ENCODE measurements at regions not wholly inside any gene's neighbourhood (a gene's known extent, or its start where the extent isn't known, plus 50 kb on each side); places are given as distances from the start of the nearest gene placed in this dataset.

DNA sequence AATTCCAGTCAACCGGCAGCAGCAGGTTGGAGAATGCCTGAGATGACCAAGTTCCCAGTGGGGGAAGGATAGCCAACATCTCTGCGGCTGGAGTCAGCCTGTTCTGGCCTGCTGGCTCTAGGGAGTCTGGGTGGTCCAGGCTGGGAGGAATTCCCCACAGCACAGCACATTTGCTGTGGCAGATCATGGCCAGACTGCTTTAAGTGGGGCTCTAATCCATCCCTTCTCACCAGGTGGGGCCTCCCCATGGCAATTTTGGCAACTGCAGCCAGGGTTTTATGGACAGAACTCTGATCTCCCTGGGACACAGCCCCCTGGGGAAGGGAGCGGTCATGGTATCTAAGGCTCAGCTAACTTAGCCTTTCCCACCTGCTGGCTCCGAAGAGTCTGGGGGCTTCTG is 226.1 kb downstream of the DTWD2 start (continued):
- TF ChIP-seq, protein P1, sequence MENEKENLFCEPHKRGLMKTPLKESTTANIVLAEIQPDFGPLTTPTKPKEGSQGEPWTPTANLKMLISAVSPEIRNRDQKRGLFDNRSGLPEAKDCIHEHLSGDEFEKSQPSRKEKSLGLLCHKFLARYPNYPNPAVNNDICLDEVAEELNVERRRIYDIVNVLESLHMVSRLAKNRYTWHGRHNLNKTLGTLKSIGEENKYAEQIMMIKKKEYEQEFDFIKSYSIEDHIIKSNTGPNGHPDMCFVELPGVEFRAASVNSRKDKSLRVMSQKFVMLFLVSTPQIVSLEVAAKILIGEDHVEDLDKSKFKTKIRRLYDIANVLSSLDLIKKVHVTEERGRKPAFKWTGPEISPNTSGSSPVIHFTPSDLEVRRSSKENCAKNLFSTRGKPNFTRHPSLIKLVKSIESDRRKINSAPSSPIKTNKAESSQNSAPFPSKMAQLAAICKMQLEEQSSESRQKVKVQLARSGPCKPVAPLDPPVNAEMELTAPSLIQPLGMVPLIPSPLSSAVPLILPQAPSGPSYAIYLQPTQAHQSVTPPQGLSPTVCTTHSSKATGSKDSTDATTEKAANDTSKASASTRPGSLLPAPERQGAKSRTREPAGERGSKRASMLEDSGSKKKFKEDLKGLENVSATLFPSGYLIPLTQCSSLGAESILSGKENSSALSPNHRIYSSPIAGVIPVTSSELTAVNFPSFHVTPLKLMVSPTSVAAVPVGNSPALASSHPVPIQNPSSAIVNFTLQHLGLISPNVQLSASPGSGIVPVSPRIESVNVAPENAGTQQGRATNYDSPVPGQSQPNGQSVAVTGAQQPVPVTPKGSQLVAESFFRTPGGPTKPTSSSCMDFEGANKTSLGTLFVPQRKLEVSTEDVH (IDR thresholded peaks at IDR 0.05; ENCODE audit: low read depth, partially characterized antibody) = no peak

DNA sequence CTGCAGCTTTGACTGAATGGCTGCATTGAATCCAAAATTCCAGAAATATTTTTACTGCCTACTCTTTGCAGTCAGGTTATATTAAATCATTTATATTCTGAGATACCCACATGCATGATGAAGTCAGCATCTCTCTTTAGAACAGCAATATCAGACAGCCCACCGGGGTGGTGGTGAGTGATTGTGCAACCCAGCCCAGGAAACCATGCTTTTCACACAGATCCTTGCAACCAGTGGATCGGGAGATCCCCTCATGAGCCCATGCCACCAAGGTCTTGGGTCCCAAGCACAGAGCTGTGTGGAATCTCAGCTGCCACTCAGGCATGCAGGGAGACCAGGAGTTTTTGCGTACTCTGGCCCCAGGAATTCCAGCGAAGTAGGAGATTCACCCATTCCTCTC is 226.5 kb downstream of the DTWD2 start:
- BruUV-seq (replicated peaks) = no TSS peak
- no peaks in the 10 kb centered on the region for H3K9me3 ChIP-seq (replicated peaks; ENCODE audit: control insufficient read depth, insufficient read depth, low read length)
- no peaks in the 10 kb centered on the region for H3K4me1 ChIP-seq (ENCODE audit: control insufficient read depth, insufficient read depth, low read length)
- H3K4me2 ChIP-seq (ENCODE audit: control insufficient read depth, insufficient read depth) = no peak overlapping the region
- FAIRE-seq (no peak), DNase-seq (ENCODE audit: low read depth, low spot score) (no peak), ATAC-seq (no peak)
- no peaks in the 10 kb centered on the region for H4K20me1 ChIP-seq (ENCODE audit: control insufficient read depth, insufficient read depth)
- ChIA-PET CTCF (interaction anchor here (1.5 kb wide), 1 partner anchor 13 kb away, joined by 3 read pairs; no protein-coding TSS in a partner anchor), POLR2A (no interaction called here), SMC1A (ENCODE audit: uncharacterized antibody, unreplicated experiment) (interaction anchor here (1.0 kb wide), 1 partner anchor 22 kb away, joined by 3 read pairs; no protein-coding TSS in a partner anchor), RAD21 (ENCODE audit: unreplicated experiment) (no interaction called here)
- no peaks in the 10 kb centered on the region for H3K79me2 ChIP-seq (ENCODE audit: control insufficient read depth, insufficient read depth, low read length)
- H3K36me3 ChIP-seq (ENCODE audit: control insufficient read depth in 2 of 2, insufficient read depth in 2 of 2, low read length in 1 of 2) = no peaks in the 10 kb centered on the region
- H3K9ac ChIP-seq (ENCODE audit: control insufficient read depth, insufficient read depth, low read length) = no peak overlapping the region
- H3K4me3 ChIP-seq = no peak overlapping the region
- in situ Hi-C loops (cut with MboI) = no loop called here
- no peak overlapping the region for H2AFZ ChIP-seq (ENCODE audit: control insufficient read depth, low read depth, low read length)
- H3K27me3 ChIP-seq (replicated peaks in 1 of 2; ENCODE audit: control insufficient read depth in 2 of 2, insufficient read depth in 2 of 2, low read length in 1 of 2) = no peaks in the 10 kb centered on the region
- intact Hi-C loops (cut with micrococcal nuclease; ENCODE audit: unreplicated experiment) = no loop called here
- WGBS (ENCODE audit: insufficient coverage, insufficient replicate concordance, low lambda C conversion rate, missing lambda C conversion rate) = 53% methylated on average over 4 of the region's 4 CpGs
- no peak overlapping the region for H3K27ac ChIP-seq (ENCODE audit: control insufficient read depth, insufficient read depth)
- TF ChIP-seq FOXK2 (IDR thresholded peaks at IDR 0.05) = no peak
- no peak for TF ChIP-seq GABPA (IDR thresholded peaks at IDR 0.05; ENCODE audit: low read depth)
- TF ChIP-seq HDAC2 (IDR thresholded peaks at IDR 0.05) = no peak
- TF ChIP-seq, protein P2, sequence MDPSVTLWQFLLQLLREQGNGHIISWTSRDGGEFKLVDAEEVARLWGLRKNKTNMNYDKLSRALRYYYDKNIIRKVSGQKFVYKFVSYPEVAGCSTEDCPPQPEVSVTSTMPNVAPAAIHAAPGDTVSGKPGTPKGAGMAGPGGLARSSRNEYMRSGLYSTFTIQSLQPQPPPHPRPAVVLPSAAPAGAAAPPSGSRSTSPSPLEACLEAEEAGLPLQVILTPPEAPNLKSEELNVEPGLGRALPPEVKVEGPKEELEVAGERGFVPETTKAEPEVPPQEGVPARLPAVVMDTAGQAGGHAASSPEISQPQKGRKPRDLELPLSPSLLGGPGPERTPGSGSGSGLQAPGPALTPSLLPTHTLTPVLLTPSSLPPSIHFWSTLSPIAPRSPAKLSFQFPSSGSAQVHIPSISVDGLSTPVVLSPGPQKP (IDR thresholded peaks at IDR 0.05; ENCODE audit: low read depth, low read length) = no peak
- TF ChIP-seq DPF2 (IDR thresholded peaks at IDR 0.05) = no peak
- TF ChIP-seq, protein P3, sequence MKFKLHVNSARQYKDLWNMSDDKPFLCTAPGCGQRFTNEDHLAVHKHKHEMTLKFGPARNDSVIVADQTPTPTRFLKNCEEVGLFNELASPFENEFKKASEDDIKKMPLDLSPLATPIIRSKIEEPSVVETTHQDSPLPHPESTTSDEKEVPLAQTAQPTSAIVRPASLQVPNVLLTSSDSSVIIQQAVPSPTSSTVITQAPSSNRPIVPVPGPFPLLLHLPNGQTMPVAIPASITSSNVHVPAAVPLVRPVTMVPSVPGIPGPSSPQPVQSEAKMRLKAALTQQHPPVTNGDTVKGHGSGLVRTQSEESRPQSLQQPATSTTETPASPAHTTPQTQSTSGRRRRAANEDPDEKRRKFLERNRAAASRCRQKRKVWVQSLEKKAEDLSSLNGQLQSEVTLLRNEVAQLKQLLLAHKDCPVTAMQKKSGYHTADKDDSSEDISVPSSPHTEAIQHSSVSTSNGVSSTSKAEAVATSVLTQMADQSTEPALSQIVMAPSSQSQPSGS (IDR thresholded peaks at IDR 0.05; ENCODE audit: low read length) = no peak
- no peak for TF ChIP-seq SREBF2 (IDR thresholded peaks at IDR 0.05; ENCODE audit: low read length)
- TF ChIP-seq KDM1A (IDR thresholded peaks at IDR 0.05; ENCODE audit: borderline replicate concordance) = no peak
- no peak for TF ChIP-seq SMARCA5 (IDR thresholded peaks at IDR 0.05)
- no peak for TF ChIP-seq YBX1 (IDR thresholded peaks at IDR 0.05)
- TF ChIP-seq, protein P4, sequence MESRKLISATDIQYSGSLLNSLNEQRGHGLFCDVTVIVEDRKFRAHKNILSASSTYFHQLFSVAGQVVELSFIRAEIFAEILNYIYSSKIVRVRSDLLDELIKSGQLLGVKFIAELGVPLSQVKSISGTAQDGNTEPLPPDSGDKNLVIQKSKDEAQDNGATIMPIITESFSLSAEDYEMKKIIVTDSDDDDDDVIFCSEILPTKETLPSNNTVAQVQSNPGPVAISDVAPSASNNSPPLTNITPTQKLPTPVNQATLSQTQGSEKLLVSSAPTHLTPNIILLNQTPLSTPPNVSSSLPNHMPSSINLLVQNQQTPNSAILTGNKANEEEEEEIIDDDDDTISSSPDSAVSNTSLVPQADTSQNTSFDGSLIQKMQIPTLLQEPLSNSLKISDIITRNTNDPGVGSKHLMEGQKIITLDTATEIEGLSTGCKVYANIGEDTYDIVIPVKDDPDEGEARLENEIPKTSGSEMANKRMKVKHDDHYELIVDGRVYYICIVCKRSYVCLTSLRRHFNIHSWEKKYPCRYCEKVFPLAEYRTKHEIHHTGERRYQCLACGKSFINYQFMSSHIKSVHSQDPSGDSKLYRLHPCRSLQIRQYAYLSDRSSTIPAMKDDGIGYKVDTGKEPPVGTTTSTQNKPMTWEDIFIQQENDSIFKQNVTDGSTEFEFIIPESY (IDR thresholded peaks at IDR 0.05) = no peak
- TF ChIP-seq ZZZ3 (IDR thresholded peaks at IDR 0.05; ENCODE audit: control insufficient read depth, insufficient read length, low read depth) = no peak
- no peak for TF ChIP-seq IKZF1 (conservative IDR thresholded peaks at IDR 0.05)
- no peak for TF ChIP-seq POLR2A (IDR thresholded peaks at IDR 0.05; ENCODE audit: low read depth, low read length)
- no peak for TF ChIP-seq POLR2AphosphoS5 (IDR thresholded peaks at IDR 0.05; ENCODE audit: low read length)
- TF ChIP-seq ZNF384 (IDR thresholded peaks at IDR 0.05; ENCODE audit: borderline replicate concordance, low read depth, low read length) = no peak
- no peak for TF ChIP-seq STAT1 (conservative IDR thresholded peaks at IDR 0.05)
- no peak for TF ChIP-seq PAX8 (IDR thresholded peaks at IDR 0.05)

Data from GM12878 (cell line).